Endothelial cell of umbilical vein (primary cell): ENCODE measurements at regions not wholly inside any gene's neighbourhood (a gene's known extent, or its start where the extent isn't known, plus 50 kb on each side); places are given as distances from the start of the nearest gene placed in this dataset.

Experiments used
- BruUV-seq: library from RNA; stranded (reverse); fragments of 400-500 nt; replicated peaks from 2 replicates; lab custom pipeline; 2021; lab: Mats Ljungman, UMichigan
- CTCF ChIA-PET: fragments of 300-600, 350-600 bp; sonication (Branson Sonifier 250); formaldehyde crosslinking; loops from one replicate; lab custom pipeline; 2021; ENCODE audit warnings: antibody characterized with exemption, inconsistent platforms; lab: Charles Lee
- POLR2A ChIA-PET: fragments of 300-600, 350-600 bp; sonication (Branson Sonifier 250); formaldehyde crosslinking; loops from one replicate; lab custom pipeline; 2021; ENCODE audit warnings: antibody characterized with exemption, inconsistent platforms; lab: Charles Lee
- DNase-seq: peaks from one replicate; pipeline ENCODE4 v3.0.0-alpha.2; 2011; ENCODE audit warnings: low read depth, low spot score
- FAIRE-seq: peaks from 2 replicates; lab custom pipeline; 2011; peaks lifted over from hg19 to GRCh38; lab: Jason Lieb, UNC
- H2AFZ ChIP-seq: 2 replicates; pipeline ENCODE4 v1.6.0; 2012; ENCODE audit warnings: low read depth, low read length, control low read depth, inconsistent platforms
- H3K27ac ChIP-seq: 2 replicates; pipeline ENCODE4 v1.5.1; 2011; ENCODE audit warnings: low read depth, mild to moderate bottlenecking, control low read depth, low read length, moderate library complexity; ENCODE audit not compliant: insufficient read depth
- H3K27me3 ChIP-seq, 2 experiments: 2 replicates each; pipeline versions ENCODE4 v1.6.0 to v1.6.1; 2011; ENCODE audit warnings: low read length in 2 of 2, mixed read lengths in 1 of 2; ENCODE audit not compliant: control insufficient read depth in 2 of 2, insufficient read depth in 2 of 2
- H3K36me3 ChIP-seq, 2 experiments: 2 replicates in 1 of 2; 3 replicates in 1 of 2; pipeline ENCODE4 v1.5.1; 2011; ENCODE audit warnings: low read length in 2 of 2, mild to moderate bottlenecking in 1 of 2, moderate library complexity in 1 of 2; ENCODE audit not compliant: control insufficient read depth in 2 of 2, insufficient read depth in 2 of 2; ENCODE audit errors: extremely low read depth in 1 of 2
- H3K4me1 ChIP-seq: 3 replicates; pipeline ENCODE4 v1.5.1; 2011; ENCODE audit warnings: mild to moderate bottlenecking, low read length; ENCODE audit not compliant: control insufficient read depth, insufficient read depth; ENCODE audit errors: extremely low read depth
- H3K4me2 ChIP-seq: 2 replicates; pipeline ENCODE4 v1.6.1; 2011; ENCODE audit warnings: low read length, control low read depth, mixed read lengths; ENCODE audit not compliant: insufficient read depth
- H3K4me3 ChIP-seq, 3 experiments: fragments of 200-600 bp in 1 of 3; sonication (generic), shearing (Covaris generic) in 1 of 3; replicated peaks in 1 of 3; 2 replicates each; pipeline ENCODE4 v1.5.1; 2011 to 2016; ENCODE audit warnings: control low read depth in 3 of 3, low read length in 3 of 3, mild to moderate bottlenecking in 2 of 3, inconsistent platforms in 1 of 3, low read depth in 1 of 3, moderate library complexity in 1 of 3; ENCODE audit not compliant: insufficient read depth in 1 of 3
- H3K79me2 ChIP-seq: 2 replicates; pipeline ENCODE4 v1.6.0; 2012; ENCODE audit warnings: low read length, inconsistent platforms; ENCODE audit not compliant: control insufficient read depth, insufficient read depth
- H3K9ac ChIP-seq: replicated peaks from 2 replicates; pipeline ENCODE3; 2011; ENCODE audit warnings: low read length, control low read depth; ENCODE audit not compliant: insufficient read depth; ENCODE audit errors: extremely low read depth
- H3K9me1 ChIP-seq: replicated peaks from 3 replicates; pipeline ENCODE4 v1.6.0; 2011; ENCODE audit warnings: mild to moderate bottlenecking, low read length; ENCODE audit not compliant: control insufficient read depth, insufficient read depth; ENCODE audit errors: extremely low read depth
- H3K9me3 ChIP-seq: replicated peaks from 2 replicates; pipeline ENCODE4 v1.5.1; 2012; ENCODE audit warnings: low read length, inconsistent platforms; ENCODE audit not compliant: control insufficient read depth, insufficient read depth
- H4K20me1 ChIP-seq: replicated peaks from 2 replicates; pipeline ENCODE3; 2011; ENCODE audit warnings: mild to moderate bottlenecking, low read length; ENCODE audit not compliant: control insufficient read depth, insufficient read depth; ENCODE audit errors: extremely low read depth
- CTCF ChIP-seq, 2 donors: IDR thresholded peaks; 1 replicate in 1 of 2; 2 replicates in 1 of 2; pipeline ENCODE4 v1.5.1; 2011; ENCODE audit warnings: low read length in 2 of 2, mild to moderate bottlenecking in 2 of 2, moderate library complexity in 2 of 2, control low read depth in 1 of 2, inconsistent platforms in 1 of 2, low read depth in 1 of 2; ENCODE audit not compliant: insufficient read depth in 1 of 2; ENCODE audit errors: extremely low read depth in 1 of 2
- FOS ChIP-seq: IDR thresholded peaks from 2 replicates; pipeline ENCODE4 v1.6.1; 2011; ENCODE audit warnings: mild to moderate bottlenecking, low read length, moderate library complexity, borderline replicate concordance; ENCODE audit not compliant: insufficient read depth
- GATA2 ChIP-seq: IDR thresholded peaks from 2 replicates; pipeline ENCODE4 v1.7.0; 2011; ENCODE audit warnings: low read depth, mild to moderate bottlenecking, moderate library complexity, mixed read lengths, low read length; ENCODE audit not compliant: insufficient read length, insufficient read depth
- MAX ChIP-seq: IDR thresholded peaks from 2 replicates; pipeline ENCODE4 v1.6.1; 2011; ENCODE audit not compliant: insufficient read depth, insufficient read length
- MYC ChIP-seq: IDR thresholded peaks from one replicate; pipeline ENCODE4 v1.6.1; 2011; ENCODE audit warnings: mild to moderate bottlenecking, low read depth, low read length
- POLR2A ChIP-seq: IDR thresholded peaks from 2 replicates; pipeline ENCODE4 v1.6.1; 2012; ENCODE audit warnings: low read depth, mild to moderate bottlenecking, control low read depth, low read length
- POLR2AphosphoS5 ChIP-seq: IDR thresholded peaks from 2 replicates; pipeline ENCODE4 v1.6.1; 2012; ENCODE audit warnings: low read depth, mild to moderate bottlenecking, control low read depth, low read length, moderate library complexity; ENCODE audit not compliant: insufficient read depth
- dilution Hi-C: fragments of 300-500 bp; cut with MboI; formaldehyde crosslinking; loops from one replicate; pipeline ENCODE4 v1.15.0; 2019; ENCODE audit warnings: low sequenced_read_pairs; ENCODE audit not compliant: extremely low pct_ligation_motif_present
- intact Hi-C: fragments of 100-400 bp; cut with micrococcal nuclease; formaldehyde crosslinking; loops from one replicate; pipeline ENCODE4 v1.10.0; 2022

- Histone ChIP-seq H3K27ac (no peak overlapping the region), H3K9ac (no peak overlapping the region), H4K20me1 (no peaks in the 10 kb centered on the region), H3K9me1 (no peaks in the 10 kb centered on the region), H3K4me3 (no peak overlapping the region), H3K4me1 (no peaks in the 10 kb centered on the region), H3K4me2 (no peak overlapping the region), H2AFZ (no peak overlapping the region), H3K27me3 (no peaks in the 10 kb centered on the region), H3K79me2 (no peaks in the 10 kb centered on the region), H3K36me3 (no peaks in the 10 kb centered on the region), H3K9me3 (peaks cover 5% of the 10 kb centered on the region)
- BruUV-seq = no TSS peak
- DNase-seq (no peak), FAIRE-seq (no peak)
- ChIA-PET CTCF (no interaction called here), POLR2A (no interaction called here)
- intact Hi-C loops (no loop called here), dilution Hi-C loops (no loop called here)
- TF ChIP-seq MYC (no peak), CTCF (IDR thresholded peaks at IDR 0.05; ENCODE audit: extremely low read depth in 1 of 2, insufficient read depth in 1 of 2, low read depth in 1 of 2, low read length in 2 of 2) (no peak), GATA2 (no peak), POLR2A (no peak), FOS (no peak), POLR2AphosphoS5 (no peak), MAX (no peak)
Observed at GRCh38 chr4:181821039-181822004, 421.9 kb upstream of the TENM3 start.
